CD14-positive monocyte (primary cell): ENCODE measurements at regions not wholly inside any gene's neighbourhood (a gene's known extent, or its start where the extent isn't known, plus 50 kb on each side); places are given as distances from the start of the nearest gene placed in this dataset.

ENCODE experiments used
- DNase-seq, 3 donors: peaks; one replicate each; pipeline ENCODE4 v3.0.0-alpha.2; 2011 to 2022
- H2AFZ ChIP-seq: 2 replicates; pipeline ENCODE4 v1.6.0; 2012; ENCODE audit warnings: mild to moderate bottlenecking, low read depth, low read length, inconsistent platforms; ENCODE audit not compliant: insufficient read depth, poor library complexity, severe bottlenecking
- H3K27ac ChIP-seq, 2 donors: 1 replicate in 1 of 2; 2 replicates in 1 of 2; pipeline ENCODE4 v1.5.1; 2012 to 2013; ENCODE audit warnings: low read length in 2 of 2, control low read depth in 1 of 2, inconsistent platforms in 1 of 2, low read depth in 1 of 2, mild to moderate bottlenecking in 1 of 2
- H3K27me3 ChIP-seq, 2 donors: one replicate each; pipeline versions ENCODE4 v1.6.0 to v1.6.1; 2011 to 2013; ENCODE audit warnings: low read length in 2 of 2; ENCODE audit not compliant: control insufficient read depth in 2 of 2, insufficient read depth in 2 of 2
- H3K36me3 ChIP-seq, 2 donors: replicated peaks in 1 of 2; 1 replicate in 1 of 2; 2 replicates in 1 of 2; pipeline versions ENCODE4 v1.5.1 to v1.6.1; 2012 to 2013; ENCODE audit warnings: low read length in 2 of 2, control low read depth in 1 of 2, inconsistent platforms in 1 of 2, mild to moderate bottlenecking in 1 of 2; ENCODE audit not compliant: insufficient read depth in 2 of 2, control insufficient read depth in 1 of 2
- H3K4me1 ChIP-seq, 2 donors: 1 replicate in 1 of 2; 2 replicates in 1 of 2; pipeline versions ENCODE4 v1.5.1 to v1.6.1; 2012 to 2013; ENCODE audit warnings: low read length in 2 of 2, control low read depth in 1 of 2, inconsistent platforms in 1 of 2, mild to moderate bottlenecking in 1 of 2, moderate library complexity in 1 of 2; ENCODE audit not compliant: insufficient read depth in 2 of 2, control insufficient read depth in 1 of 2
- H3K4me2 ChIP-seq: replicated peaks from 2 replicates; pipeline ENCODE3; 2012; ENCODE audit warnings: low read length, moderate library complexity, mild to moderate bottlenecking; ENCODE audit not compliant: poor library complexity, severe bottlenecking; ENCODE audit errors: extremely low read depth
- H3K4me3 ChIP-seq, 3 experiments: fragments of 200-600 bp in 1 of 3; sonication (generic) in 1 of 3; replicated peaks in 1 of 3; 1 replicate in 2 of 3; 2 replicates in 1 of 3; pipeline ENCODE4 v1.5.1; 2011 to 2013; ENCODE audit warnings: low read length in 3 of 3, mild to moderate bottlenecking in 3 of 3, control low read depth in 2 of 3, low read depth in 2 of 3, inconsistent platforms in 1 of 3, moderate library complexity in 1 of 3
- H3K79me2 ChIP-seq: 2 replicates; pipeline ENCODE4 v1.6.0; 2012; ENCODE audit warnings: mild to moderate bottlenecking, control low read depth, inconsistent platforms, low read length, moderate library complexity; ENCODE audit not compliant: insufficient read depth
- H3K9ac ChIP-seq: 2 replicates; pipeline ENCODE4 v1.6.0; 2017; ENCODE audit warnings: low read length, mild to moderate bottlenecking; ENCODE audit not compliant: insufficient read depth, poor library complexity, severe bottlenecking
- H3K9me3 ChIP-seq, 2 donors: replicated peaks in 1 of 2; 1 replicate in 1 of 2; 2 replicates in 1 of 2; pipeline versions ENCODE4 v1.5.1 to v1.6.1; 2012 to 2013; ENCODE audit warnings: low read length in 2 of 2, control low read depth in 1 of 2; ENCODE audit not compliant: control insufficient read depth in 1 of 2, insufficient read depth in 1 of 2
- H4K20me1 ChIP-seq: 2 replicates; pipeline ENCODE4 v1.6.0; 2012; ENCODE audit warnings: mild to moderate bottlenecking, low read length, control low read depth, moderate library complexity; ENCODE audit not compliant: insufficient read depth
- H3K27ac Mint-ChIP-seq, 7 donors: one replicate each; pipeline ENCODE4 v1.8.0; 2020; ENCODE audit warnings: mild to moderate bottlenecking in 7 of 7, mixed read lengths in 7 of 7, moderate library complexity in 6 of 7, inconsistent platforms in 2 of 7
- H3K27me3 Mint-ChIP-seq, 3 donors: one replicate each; pipeline ENCODE4 v1.8.0; 2021 to 2022; ENCODE audit warnings: low read depth in 3 of 3, mild to moderate bottlenecking in 3 of 3, mixed read lengths in 3 of 3, moderate library complexity in 3 of 3, inconsistent platforms in 1 of 3
- H3K36me3 Mint-ChIP-seq, 2 donors: one replicate each; pipeline ENCODE4 v1.8.0; 2020; ENCODE audit warnings: mixed read lengths in 2 of 2, inconsistent platforms in 1 of 2, mild to moderate bottlenecking in 1 of 2
- H3K4me1 Mint-ChIP-seq: one replicate; pipeline ENCODE4 v1.8.0; 2020; ENCODE audit warnings: mild to moderate bottlenecking, mixed read lengths
- H3K4me3 Mint-ChIP-seq, 2 donors: one replicate each; pipeline ENCODE4 v1.8.0; 2020; ENCODE audit warnings: mild to moderate bottlenecking in 2 of 2, mixed read lengths in 2 of 2, moderate library complexity in 1 of 2
- H3K9me3 Mint-ChIP-seq, 7 donors: one replicate each; pipeline ENCODE4 v1.8.0; 2020 to 2022; ENCODE audit warnings: mixed read lengths in 7 of 7, mild to moderate bottlenecking in 6 of 7, moderate library complexity in 6 of 7, inconsistent platforms in 2 of 7
- WGBS: methylation state at CpG from one replicate; pipeline ENCODE4 v1.1.5; 2013; ENCODE audit warnings: missing lambda C conversion rate; ENCODE audit not compliant: insufficient coverage; 5-methylcytosine and 5-hydroxymethylcytosine counted together
- intact Hi-C, 2 donors: fragments of 100-400 bp; cut with micrococcal nuclease; formaldehyde crosslinking; loops; one replicate each; pipeline versions ENCODE4 v1.15.0 to v1.15.1; 2023
- TF ChIP-seq, protein P1 (sequence below): fragments of 200-600 bp; IDR thresholded peaks from one replicate; pipeline ENCODE4 v1.8.0; 2022; ENCODE audit warnings: antibody characterized with exemption, mild to moderate bottlenecking

DNA sequence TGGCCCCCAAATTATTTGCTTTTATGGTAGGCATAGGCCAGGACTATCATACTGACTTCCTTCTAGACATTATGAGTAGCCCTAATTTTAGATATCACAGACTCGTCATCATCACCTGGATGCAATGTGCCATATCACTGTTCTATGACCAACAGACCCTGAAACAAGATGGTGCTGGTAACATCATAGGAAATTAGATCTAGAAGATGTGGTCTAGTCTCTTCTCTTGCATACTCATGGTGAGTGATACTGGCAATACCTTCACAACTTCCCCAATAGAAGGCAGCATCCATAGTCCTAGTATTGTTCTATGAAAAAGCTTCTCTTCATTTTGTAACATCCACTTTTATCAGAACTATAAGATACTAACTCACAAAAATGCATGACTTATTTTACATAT lies 116.3 kb upstream of the ITGA4 start:
- intact Hi-C loops: no loop called here

DNA sequence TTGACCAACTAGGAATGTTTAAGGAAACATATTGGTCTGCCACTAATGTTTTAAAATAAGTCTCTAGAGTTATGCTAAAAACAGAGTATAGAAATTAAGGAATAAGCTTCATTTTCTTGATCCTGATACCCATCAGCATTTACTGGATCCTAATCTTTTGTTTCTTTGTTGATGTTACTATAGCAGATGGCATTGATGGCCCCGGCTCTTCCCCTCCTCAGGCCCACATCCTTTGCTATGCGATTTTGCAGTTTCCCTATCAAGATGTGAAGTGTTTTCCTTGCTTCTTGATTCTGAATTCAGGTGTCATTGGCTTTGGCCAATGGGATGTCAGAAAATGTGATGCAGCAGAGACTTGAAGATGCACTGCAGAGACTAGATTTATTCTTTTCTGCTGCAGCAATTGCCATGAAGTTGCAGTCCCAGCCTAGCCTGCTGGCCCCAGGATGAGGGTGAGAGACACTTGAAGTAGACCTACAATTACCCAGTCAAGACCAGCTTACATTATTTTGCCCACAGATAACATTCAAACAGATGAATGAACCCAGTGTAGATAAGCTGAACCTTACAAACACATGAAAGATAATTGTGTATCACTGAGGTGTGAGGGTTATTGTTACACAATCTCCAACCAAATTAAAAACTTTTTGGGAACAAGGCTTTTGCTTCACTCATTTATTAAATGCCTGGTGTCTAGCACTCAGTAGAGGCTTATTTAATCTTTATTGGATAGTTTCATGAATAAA lies 115.2 kb upstream of the ITGA4 start:
- H4K20me1 ChIP-seq: no peaks in the 10 kb centered on the region
- no peaks in the 10 kb centered on the region for H3K36me3 Mint-ChIP-seq
- no peak overlapping the region for H3K27ac ChIP-seq
- H3K4me3 Mint-ChIP-seq: no peak overlapping the region
- no peaks in the 10 kb centered on the region for H3K27me3 Mint-ChIP-seq
- H3K27ac Mint-ChIP-seq: no peak overlapping the region
- no CpG with 5 or more reads among the region's 2 CpGs for WGBS
- H3K36me3 ChIP-seq: no peaks in the 10 kb centered on the region
- intact Hi-C loops: no loop called here
- DNase-seq: no peak
- no peaks in the 10 kb centered on the region for H3K79me2 ChIP-seq
- H3K4me3 ChIP-seq: no peak overlapping the region
- H3K9me3 ChIP-seq: no peaks in the 10 kb centered on the region
- no peaks in the 10 kb centered on the region for H3K4me1 ChIP-seq
- no peak overlapping the region for H3K4me2 ChIP-seq
- H3K9ac ChIP-seq: no peak overlapping the region
- no peaks in the 10 kb centered on the region for H3K4me1 Mint-ChIP-seq
- TF ChIP-seq, protein P1, sequence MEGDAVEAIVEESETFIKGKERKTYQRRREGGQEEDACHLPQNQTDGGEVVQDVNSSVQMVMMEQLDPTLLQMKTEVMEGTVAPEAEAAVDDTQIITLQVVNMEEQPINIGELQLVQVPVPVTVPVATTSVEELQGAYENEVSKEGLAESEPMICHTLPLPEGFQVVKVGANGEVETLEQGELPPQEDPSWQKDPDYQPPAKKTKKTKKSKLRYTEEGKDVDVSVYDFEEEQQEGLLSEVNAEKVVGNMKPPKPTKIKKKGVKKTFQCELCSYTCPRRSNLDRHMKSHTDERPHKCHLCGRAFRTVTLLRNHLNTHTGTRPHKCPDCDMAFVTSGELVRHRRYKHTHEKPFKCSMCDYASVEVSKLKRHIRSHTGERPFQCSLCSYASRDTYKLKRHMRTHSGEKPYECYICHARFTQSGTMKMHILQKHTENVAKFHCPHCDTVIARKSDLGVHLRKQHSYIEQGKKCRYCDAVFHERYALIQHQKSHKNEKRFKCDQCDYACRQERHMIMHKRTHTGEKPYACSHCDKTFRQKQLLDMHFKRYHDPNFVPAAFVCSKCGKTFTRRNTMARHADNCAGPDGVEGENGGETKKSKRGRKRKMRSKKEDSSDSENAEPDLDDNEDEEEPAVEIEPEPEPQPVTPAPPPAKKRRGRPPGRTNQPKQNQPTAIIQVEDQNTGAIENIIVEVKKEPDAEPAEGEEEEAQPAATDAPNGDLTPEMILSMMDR: no peak
- H3K27me3 ChIP-seq: no peaks in the 10 kb centered on the region
- H3K9me3 Mint-ChIP-seq: peaks cover 0 to 5% (median 2%) of the 10 kb centered on the region in 7 donors
- H2AFZ ChIP-seq: no peak overlapping the region

More for the DNA sequence above, 116.3 kb upstream of the ITGA4 start:
- no peak overlapping the region for H3K27ac ChIP-seq
- DNase-seq: no peak
- Mint-ChIP-seq H3K9me3 (peaks cover 0 to 5% (median 0%) of the 10 kb centered on the region in 7 donors), H3K36me3 (no peaks in the 10 kb centered on the region), H3K4me3 (no peak overlapping the region), H3K27me3 (no peaks in the 10 kb centered on the region), H3K27ac (no peak overlapping the region), H3K4me1 (no peaks in the 10 kb centered on the region)
- H3K9ac ChIP-seq: no peak overlapping the region
- TF ChIP-seq, protein P1: no peak
- no peak overlapping the region for H3K4me2 ChIP-seq
- H3K36me3 ChIP-seq: no peaks in the 10 kb centered on the region
- no peaks in the 10 kb centered on the region for H3K27me3 ChIP-seq
- no peak overlapping the region for H3K4me3 ChIP-seq
- no peaks in the 10 kb centered on the region for H3K79me2 ChIP-seq
- no peaks in the 10 kb centered on the region for H3K4me1 ChIP-seq
- no peaks in the 10 kb centered on the region for H4K20me1 ChIP-seq
- no peak overlapping the region for H2AFZ ChIP-seq
- no peaks in the 10 kb centered on the region for H3K9me3 ChIP-seq
- WGBS: no CpG with 5 or more reads among the region's 1 CpG
